Smooth muscle cell (in vitro differentiated cells): ENCODE measurements at regions not wholly inside any gene's neighbourhood (a gene's known extent, or its start where the extent isn't known, plus 50 kb on each side); places are given as distances from the start of the nearest gene placed in this dataset.

Experiments used
- DNase-seq: peaks from one replicate; lab custom pipeline; 2025; ENCODE audit not compliant: unreplicated experiment; lab: John Stamatoyannopoulos, UW
- H2AFZ ChIP-seq: fragments of 200-600 bp; sonication (generic); 2 replicates; pipeline ENCODE4 v1.6.0; 2016; ENCODE audit warnings: antibody characterized with exemption, low read depth, mild to moderate bottlenecking
- H3F3A ChIP-seq: fragments of 200-600 bp; sonication (generic); 2 replicates; pipeline ENCODE4 v1.6.0; 2017; ENCODE audit warnings: antibody characterized with exemption, low read depth
- H3K27ac ChIP-seq: fragments of 200-600 bp; sonication (generic); 2 replicates; pipeline ENCODE4 v1.5.1; 2016; ENCODE audit warnings: low read depth, mild to moderate bottlenecking
- H3K27me3 ChIP-seq: fragments of 200-600 bp; sonication (generic); 2 replicates; pipeline ENCODE4 v1.6.1; 2016; ENCODE audit warnings: low read depth, mild to moderate bottlenecking
- H3K36me3 ChIP-seq: fragments of 200-600 bp; sonication (generic); 2 replicates; pipeline ENCODE4 v1.5.1; 2016; ENCODE audit warnings: low read depth
- H3K4me1 ChIP-seq: fragments of 200-600 bp; sonication (generic); 2 replicates; pipeline ENCODE4 v1.5.1; 2016; ENCODE audit warnings: low read depth
- H3K4me2 ChIP-seq: fragments of 200-600 bp; sonication (generic); 2 replicates; pipeline ENCODE4 v1.6.0; 2016; ENCODE audit warnings: mild to moderate bottlenecking
- H3K4me3 ChIP-seq: fragments of 200-600 bp; sonication (generic); 2 replicates; pipeline ENCODE4 v1.5.1; 2016; ENCODE audit warnings: mild to moderate bottlenecking
- H3K79me2 ChIP-seq: fragments of 200-600 bp; sonication (generic); 2 replicates; pipeline ENCODE4 v1.6.0; 2016; ENCODE audit warnings: low read depth, mild to moderate bottlenecking
- H3K9ac ChIP-seq: fragments of 200-600 bp; sonication (generic); 2 replicates; pipeline ENCODE4 v1.6.0; 2016; ENCODE audit warnings: low read depth
- H3K9me3 ChIP-seq: fragments of 200-600 bp; sonication (generic); replicated peaks from 2 replicates; pipeline ENCODE4 v1.5.1; 2016; ENCODE audit warnings: low read depth
- H4K20me1 ChIP-seq: fragments of 200-600 bp; sonication (generic); 2 replicates; pipeline ENCODE4 v1.6.0; 2016; ENCODE audit warnings: low read depth
- WGBS: methylation state at CpG from one replicate; pipeline ENCODE4 v1.1.7; 2016; ENCODE audit warnings: low lambda C conversion rate; 5-methylcytosine and 5-hydroxymethylcytosine counted together
- TF ChIP-seq, protein P1 (sequence below): fragments of 200-600 bp; sonication (generic); IDR thresholded peaks from 2 replicates; pipeline ENCODE4 v1.5.1; 2017; ENCODE audit warnings: borderline replicate concordance, mild to moderate bottlenecking, antibody characterized with exemption; ENCODE audit not compliant: insufficient read depth, poor library complexity, severe bottlenecking

DNA sequence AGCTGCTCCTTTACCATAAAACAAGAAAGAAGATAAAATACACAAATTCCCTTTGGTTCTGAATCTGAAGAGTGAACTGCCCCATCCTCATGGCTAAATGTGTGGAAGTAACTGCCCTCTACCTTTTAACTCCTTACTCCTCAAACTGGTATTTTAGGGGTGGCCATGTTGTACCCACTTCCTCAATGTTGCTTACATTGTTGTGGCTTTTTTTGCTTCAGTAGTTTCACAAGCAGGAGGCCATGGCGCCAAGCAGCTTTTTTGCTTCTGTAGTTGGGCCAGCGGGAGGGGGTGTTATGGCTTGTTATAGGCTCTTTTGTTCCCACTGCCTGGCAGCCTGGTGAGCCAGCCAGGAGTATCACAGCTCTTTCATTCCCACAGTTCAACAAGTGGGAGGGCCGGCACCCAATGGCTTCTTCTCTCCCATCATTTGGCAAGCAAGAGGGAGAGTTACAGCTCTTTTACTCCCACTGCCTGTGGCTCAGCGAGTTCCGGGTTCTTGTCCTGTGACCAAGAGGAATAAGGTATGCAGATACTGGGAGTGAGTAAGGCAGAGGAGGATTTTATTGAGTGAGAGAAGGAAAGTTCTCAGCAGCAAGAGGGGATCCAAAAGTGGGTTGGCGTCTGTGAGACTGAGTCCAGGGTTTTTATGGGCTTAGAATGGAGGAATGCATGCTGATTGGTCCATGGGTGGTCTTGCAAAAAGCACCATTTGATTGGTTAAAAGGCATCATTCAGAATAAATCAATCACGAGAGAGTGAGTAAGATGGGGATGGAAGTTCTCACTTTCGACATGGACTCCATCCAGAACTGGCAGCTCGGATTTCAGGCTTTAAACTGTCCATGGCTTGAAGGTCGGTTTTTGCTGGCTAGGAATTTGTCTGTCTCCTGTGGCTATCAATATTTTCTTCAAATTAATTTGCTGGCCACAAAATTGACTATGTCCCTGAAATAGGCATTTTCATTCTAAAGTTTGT is 429.6 kb downstream of the HLX start:
- no peak for DNase-seq
- H3K4me2 ChIP-seq, result peak overlapping the region; percentile 63
- H3K27me3 ChIP-seq, result no peaks in the 10 kb centered on the region
- peaks cover 31% of the 10 kb centered on the region for H3K4me1 ChIP-seq
- H4K20me1 ChIP-seq, result no peaks in the 10 kb centered on the region
- WGBS, result 21% methylated on average over 10 of the region's 10 CpGs
- H3K79me2 ChIP-seq, result no peaks in the 10 kb centered on the region
- H3K27ac ChIP-seq, result peak overlapping the region; percentile 69
- no peak overlapping the region for H3K9ac ChIP-seq
- H2AFZ ChIP-seq, result peak overlapping the region; percentile 8
- TF ChIP-seq, protein P1, sequence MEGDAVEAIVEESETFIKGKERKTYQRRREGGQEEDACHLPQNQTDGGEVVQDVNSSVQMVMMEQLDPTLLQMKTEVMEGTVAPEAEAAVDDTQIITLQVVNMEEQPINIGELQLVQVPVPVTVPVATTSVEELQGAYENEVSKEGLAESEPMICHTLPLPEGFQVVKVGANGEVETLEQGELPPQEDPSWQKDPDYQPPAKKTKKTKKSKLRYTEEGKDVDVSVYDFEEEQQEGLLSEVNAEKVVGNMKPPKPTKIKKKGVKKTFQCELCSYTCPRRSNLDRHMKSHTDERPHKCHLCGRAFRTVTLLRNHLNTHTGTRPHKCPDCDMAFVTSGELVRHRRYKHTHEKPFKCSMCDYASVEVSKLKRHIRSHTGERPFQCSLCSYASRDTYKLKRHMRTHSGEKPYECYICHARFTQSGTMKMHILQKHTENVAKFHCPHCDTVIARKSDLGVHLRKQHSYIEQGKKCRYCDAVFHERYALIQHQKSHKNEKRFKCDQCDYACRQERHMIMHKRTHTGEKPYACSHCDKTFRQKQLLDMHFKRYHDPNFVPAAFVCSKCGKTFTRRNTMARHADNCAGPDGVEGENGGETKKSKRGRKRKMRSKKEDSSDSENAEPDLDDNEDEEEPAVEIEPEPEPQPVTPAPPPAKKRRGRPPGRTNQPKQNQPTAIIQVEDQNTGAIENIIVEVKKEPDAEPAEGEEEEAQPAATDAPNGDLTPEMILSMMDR, result no peak
- H3K9me3 ChIP-seq, result no peaks in the 10 kb centered on the region
- H3K4me3 ChIP-seq, result no peak overlapping the region
- no peaks in the 10 kb centered on the region for H3K36me3 ChIP-seq
- no peaks in the 10 kb centered on the region for H3F3A ChIP-seq

DNA sequence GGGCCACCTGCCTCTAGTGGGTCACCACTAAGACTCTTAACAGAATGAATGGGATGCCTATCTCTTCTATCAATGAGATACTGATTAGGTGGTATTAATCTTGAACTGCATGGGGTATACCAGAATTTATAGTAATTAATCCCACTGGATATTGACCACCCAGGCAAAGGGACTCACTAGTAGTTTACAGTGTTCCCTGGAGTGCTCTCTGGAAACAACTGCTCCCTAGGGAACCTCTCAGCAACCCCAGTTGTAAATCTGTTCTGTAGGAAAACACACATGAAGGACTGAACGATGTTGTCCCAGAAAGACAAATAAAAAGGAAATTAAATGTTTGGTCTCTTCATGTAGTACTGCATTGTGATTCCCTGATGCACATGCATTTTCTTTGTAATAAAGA is 430.5 kb downstream of the HLX start:
- Histone ChIP-seq H2AFZ (no peak overlapping the region), H3K36me3 (no peaks in the 10 kb centered on the region), H3K27me3 (no peaks in the 10 kb centered on the region), H3K4me2 (peak overlapping the region; percentile 63), H4K20me1 (no peaks in the 10 kb centered on the region), H3K9ac (no peak overlapping the region), H3K4me3 (no peak overlapping the region), H3K79me2 (no peaks in the 10 kb centered on the region), H3F3A (no peaks in the 10 kb centered on the region), H3K9me3 (no peaks in the 10 kb centered on the region), H3K4me1 (peaks cover 31% of the 10 kb centered on the region), H3K27ac (peak overlapping the region; percentile 69)
- no peak for DNase-seq
- WGBS, result 37% methylated on average over 1 of the region's 1 CpG
- TF ChIP-seq, protein P1, result no peak

DNA sequence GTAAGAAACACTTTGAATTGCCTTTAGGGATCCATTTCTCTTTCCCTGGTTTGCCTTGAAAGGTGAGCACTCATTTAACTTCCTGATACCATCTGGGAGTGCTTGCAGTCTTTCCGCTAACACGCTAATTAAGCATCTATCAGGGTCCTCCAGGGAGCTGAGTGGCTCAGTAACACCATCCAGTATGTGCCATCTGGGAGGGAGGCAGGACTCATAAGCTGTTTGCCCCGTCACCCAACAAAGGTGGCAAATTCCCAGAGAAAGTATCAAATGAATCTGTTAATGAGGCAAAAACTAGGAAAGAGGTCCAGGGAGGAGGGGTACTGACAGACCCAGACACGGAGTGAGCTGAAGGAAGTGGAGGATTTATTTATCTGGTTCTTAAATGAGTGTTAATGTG is 430.9 kb downstream of the HLX start:
- peak overlapping the region; percentile 63 for H3K4me2 ChIP-seq
- peak overlapping the region; percentile 73 for H2AFZ ChIP-seq
- no peaks in the 10 kb centered on the region for H3K36me3 ChIP-seq
- peak overlapping the region; percentile 7 for H3K9ac ChIP-seq
- peak overlapping the region; percentile 69 for H3K27ac ChIP-seq
- WGBS, result 23% methylated on average over 4 of the region's 4 CpGs
- DNase-seq, result no peak
- H3K79me2 ChIP-seq, result no peaks in the 10 kb centered on the region
- H3K4me3 ChIP-seq, result no peak overlapping the region
- no peaks in the 10 kb centered on the region for H3K27me3 ChIP-seq
- no peaks in the 10 kb centered on the region for H3F3A ChIP-seq
- H3K4me1 ChIP-seq, result peaks cover 32% of the 10 kb centered on the region
- H3K9me3 ChIP-seq, result no peaks in the 10 kb centered on the region
- no peaks in the 10 kb centered on the region for H4K20me1 ChIP-seq
- TF ChIP-seq, protein P1, result no peak
